Colonic mucosa (tissue), 4 donors: ENCODE measurements at regions not wholly inside any gene's neighbourhood (a gene's known extent, or its start where the extent isn't known, plus 50 kb on each side); places are given as distances from the start of the nearest gene placed in this dataset.
"Not testable (repeated sequence)": the region's sequence is repeated elsewhere in the genome, so short reads cannot be mapped to it uniquely, and the experiment has no call there.

ENCODE experiments used
- DNase-seq: peaks from one replicate; pipeline ENCODE4 v3.0.0-alpha.2; 2020
- H3K27ac ChIP-seq: fragments of 200-600 bp; one replicate; pipeline ENCODE4 v1.8.0; 2021
- H3K27me3 ChIP-seq: fragments of 200-600 bp; one replicate; pipeline ENCODE4 v1.8.0; 2021
- H3K36me3 ChIP-seq: fragments of 200-600 bp; one replicate; pipeline ENCODE4 v1.8.0; 2021
- H3K4me1 ChIP-seq: fragments of 200-600 bp; one replicate; pipeline ENCODE4 v1.8.0; 2021; ENCODE audit warnings: mild to moderate bottlenecking
- H3K4me3 ChIP-seq: fragments of 200-600 bp; one replicate; pipeline ENCODE4 v1.8.0; 2021
- H3K9ac ChIP-seq, 2 donors: one replicate each; pipeline ENCODE4 v1.7.0; 2013; ENCODE audit warnings: control low read depth in 2 of 2, low read depth in 2 of 2, low read length in 2 of 2
- H3K9me3 ChIP-seq: fragments of 200-600 bp; one replicate; pipeline ENCODE4 v1.8.0; 2021
- CTCF ChIP-seq: fragments of 200-600 bp; IDR thresholded peaks from one replicate; pipeline ENCODE4 v1.8.0; 2022; ENCODE audit warnings: antibody characterized with exemption, mild to moderate bottlenecking
- intact Hi-C: fragments of 100-400 bp; cut with DNase I; formaldehyde crosslinking; loops from one replicate; pipeline ENCODE4 v1.14.1; 2022
- donor health status: healthy.
- donor health status: DM: no; HTN: no; CAD: no.
- donor health status: DM: no; HTN: no; CAD: no.

- Histone ChIP-seq H3K4me3 (no peak overlapping the region), H3K27me3 (no peaks in the 10 kb centered on the region), H3K27ac (no peak overlapping the region), H3K4me1 (no peaks in the 10 kb centered on the region), H3K36me3 (no peaks in the 10 kb centered on the region), H3K9me3 (no peaks in the 10 kb centered on the region), H3K9ac (no peak overlapping the region)
- intact Hi-C loops, result no loop called here
- no peak for TF ChIP-seq CTCF
- no peak for DNase-seq
These were observed 138.3 kb upstream of the ADCY1 start for GRCh38 chr7:45435846-45436245.

DNA sequence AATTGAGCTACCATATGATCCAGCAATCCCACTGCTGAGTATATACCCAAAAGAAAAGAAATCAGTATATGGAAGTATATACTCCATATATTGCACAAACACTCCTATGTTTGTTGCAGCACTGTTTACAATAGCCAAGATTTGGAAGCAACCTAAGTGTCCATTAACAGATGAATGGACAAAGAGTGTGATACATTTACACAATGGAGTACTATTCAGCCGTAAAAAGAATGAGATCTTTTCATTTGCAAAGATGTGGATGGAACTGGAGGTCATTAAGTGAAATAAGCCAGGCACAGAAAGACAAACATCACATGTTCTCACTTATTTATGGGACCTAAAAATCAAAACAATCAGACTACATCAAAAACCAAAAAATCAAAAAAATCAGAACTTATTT, 133.4 kb upstream of the ADCY1 start:
- H3K4me3 ChIP-seq, H3K9ac ChIP-seq, H3K9me3 ChIP-seq, DNase-seq, H3K27me3 ChIP-seq, H3K36me3 ChIP-seq, H3K27ac ChIP-seq, H3K4me1 ChIP-seq, intact Hi-C loops: not testable (repeated sequence)

- DNase-seq, result no peak
- no peaks in the 10 kb centered on the region for H3K4me1 ChIP-seq
- no peaks in the 10 kb centered on the region for H3K27me3 ChIP-seq
- no peaks in the 10 kb centered on the region for H3K36me3 ChIP-seq
- H3K4me3 ChIP-seq, result no peak overlapping the region
- intact Hi-C loops, result no loop called here
- no peak overlapping the region for H3K27ac ChIP-seq
- no peaks in the 10 kb centered on the region for H3K9me3 ChIP-seq
- no peak for TF ChIP-seq CTCF
- no peak overlapping the region for H3K9ac ChIP-seq
These were observed 130.9 kb upstream of the ADCY1 start for GRCh38 chr7:45443263-45443662.

DNA sequence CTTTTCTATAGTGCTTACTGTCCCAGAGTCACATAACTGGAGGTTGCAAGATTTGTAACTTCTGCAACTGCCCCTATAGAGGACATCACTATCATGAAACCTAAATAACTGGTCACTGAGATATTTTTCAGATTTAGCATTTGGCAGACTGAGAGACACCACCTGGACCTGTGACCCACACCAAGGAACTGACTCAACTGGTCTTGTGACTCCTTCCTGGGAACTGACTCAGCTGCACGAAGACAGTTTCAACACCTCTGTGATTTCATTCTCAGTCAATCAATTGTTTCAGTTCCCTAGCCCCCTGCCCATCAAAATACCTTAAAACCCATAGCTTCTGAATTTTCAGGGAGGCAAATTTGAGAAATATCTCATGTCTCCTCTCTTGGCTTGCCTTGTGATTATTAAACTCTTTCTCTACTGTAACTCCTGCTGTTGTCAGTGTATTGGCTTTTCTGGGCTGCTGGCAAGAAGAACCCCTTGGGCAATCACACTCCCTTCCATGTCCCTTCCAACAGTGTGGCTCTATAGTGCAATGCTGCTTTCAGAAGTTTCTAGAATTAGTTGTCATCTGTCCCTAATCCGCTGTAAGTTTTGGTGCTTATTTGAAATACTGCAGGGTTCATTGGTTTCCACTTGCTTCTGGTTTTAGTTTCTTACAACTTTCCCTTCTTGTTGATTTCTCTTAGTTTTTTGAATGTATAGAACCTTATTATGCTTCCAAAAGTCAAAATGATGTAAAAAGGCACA, 127.8 kb upstream of the ADCY1 start:
- H3K4me1 ChIP-seq, result no peaks in the 10 kb centered on the region
- no peak for DNase-seq
- TF ChIP-seq CTCF, result no peak
- H3K27me3 ChIP-seq, result no peaks in the 10 kb centered on the region
- no peak overlapping the region for H3K4me3 ChIP-seq
- intact Hi-C loops, result no loop called here
- no peak overlapping the region for H3K9ac ChIP-seq
- no peaks in the 10 kb centered on the region for H3K36me3 ChIP-seq
- no peak overlapping the region for H3K27ac ChIP-seq
- H3K9me3 ChIP-seq, result no peaks in the 10 kb centered on the region

GRCh38 chr7:45447296-45447695, 126.9 kb upstream of the ADCY1 start:
- no peak for TF ChIP-seq CTCF
- H3K27ac ChIP-seq, result no peak overlapping the region
- intact Hi-C loops, result no loop called here
- no peak overlapping the region for H3K9ac ChIP-seq
- H3K9me3 ChIP-seq, result no peaks in the 10 kb centered on the region
- H3K36me3 ChIP-seq, result no peaks in the 10 kb centered on the region
- H3K27me3 ChIP-seq, result no peaks in the 10 kb centered on the region
- H3K4me1 ChIP-seq, result no peaks in the 10 kb centered on the region
- no peak for DNase-seq
- H3K4me3 ChIP-seq, result no peak overlapping the region

DNA sequence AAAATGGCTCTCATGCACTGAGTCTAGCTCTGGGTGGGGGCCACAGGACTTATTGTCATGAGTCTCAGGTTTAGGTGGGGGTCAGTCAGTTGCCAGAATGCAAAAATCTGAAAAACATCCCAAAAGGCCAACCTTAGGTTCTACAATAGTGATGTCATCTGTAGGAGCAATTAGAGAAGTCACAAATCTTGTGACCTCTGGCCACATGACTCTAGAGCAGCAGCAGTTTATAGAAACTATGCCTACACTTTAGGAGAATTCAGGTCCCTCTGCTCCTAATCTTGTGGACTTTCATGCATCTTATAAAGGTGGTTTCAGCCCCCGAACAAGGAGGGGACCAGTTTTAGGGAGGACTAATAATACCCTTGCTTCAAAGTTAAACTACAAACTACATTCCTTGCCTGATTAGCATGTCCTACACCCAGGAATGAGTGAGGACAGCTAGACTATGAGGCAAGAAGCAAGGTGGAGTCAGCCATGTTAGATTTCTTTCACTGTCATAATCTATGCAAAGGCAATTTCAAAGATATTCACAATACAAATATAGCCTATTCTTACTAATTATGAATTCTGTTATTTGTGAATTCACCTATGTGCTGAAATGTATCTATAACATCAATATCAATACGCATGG, 123.5 kb upstream of the ADCY1 start:
- Histone ChIP-seq H3K4me3 (no peak overlapping the region), H3K4me1 (no peaks in the 10 kb centered on the region), H3K36me3 (no peaks in the 10 kb centered on the region), H3K27ac (no peak overlapping the region), H3K9me3 (no peaks in the 10 kb centered on the region), H3K27me3 (no peaks in the 10 kb centered on the region), H3K9ac (no peak overlapping the region)
- TF ChIP-seq CTCF, result no peak
- intact Hi-C loops, result no loop called here
- DNase-seq, result no peak
